Panc1 (cell line): ENCODE measurements at regions not wholly inside any gene's neighbourhood (a gene's known extent, or its start where the extent isn't known, plus 50 kb on each side); places are given as distances from the start of the nearest gene placed in this dataset.

Source experiments
- ATAC-seq: fragments of 200-7000 bp; cut with Tn5 transposase; 2 replicates; pipeline ENCODE4 v1.9.1; 2020; ENCODE audit warnings: mild to moderate bottlenecking, moderate library complexity
- BruUV-seq: library from RNA; stranded (reverse); fragments of 400-500 nt; replicated peaks from 2 replicates; lab custom pipeline; 2021; lab: Mats Ljungman, UMichigan
- CTCF ChIA-PET: fragments of 300-600 bp; sonication (Branson Sonifier 250); formaldehyde crosslinking; loops from one replicate; lab custom pipeline; 2022; ENCODE audit warnings: antibody characterized with exemption; lab: Charles Lee
- POLR2A ChIA-PET: fragments of 300-600 bp; sonication (Branson Sonifier 250); formaldehyde crosslinking; loops from one replicate; lab custom pipeline; 2022; ENCODE audit warnings: antibody characterized with exemption; lab: Charles Lee
- DNase-seq: peaks from one replicate; pipeline ENCODE4 v3.0.0-alpha.2; 2010; ENCODE audit warnings: low read depth, low spot score
- H3K27ac ChIP-seq: 2 replicates; pipeline ENCODE4 v1.5.1; 2011; ENCODE audit warnings: mild to moderate bottlenecking, low read length, inconsistent platforms
- H3K27me3 ChIP-seq: fragments of 200-500 bp; sonication (Bioruptor generic); 2 replicates; pipeline ENCODE4 v1.6.0; 2014; ENCODE audit warnings: low read length, inconsistent platforms; ENCODE audit not compliant: control insufficient read depth, insufficient read depth
- H3K36me3 ChIP-seq: fragments of 200-500 bp; sonication (Bioruptor generic); 2 replicates; pipeline ENCODE4 v1.5.1; 2014; ENCODE audit warnings: inconsistent platforms, mild to moderate bottlenecking, low read length, moderate library complexity; ENCODE audit not compliant: control insufficient read depth, insufficient read depth
- H3K4me1 ChIP-seq: 2 replicates; pipeline ENCODE4 v1.5.1; 2011; ENCODE audit warnings: inconsistent platforms, mild to moderate bottlenecking, low read length, moderate library complexity; ENCODE audit not compliant: control insufficient read depth, insufficient read depth
- H3K4me3 ChIP-seq, 2 experiments: 2 replicates each; pipeline ENCODE4 v1.5.1; 2011 to 2012; ENCODE audit warnings: low read depth in 2 of 2, low read length in 2 of 2, mild to moderate bottlenecking in 2 of 2, inconsistent platforms in 1 of 2, moderate library complexity in 1 of 2
- H3K9me3 ChIP-seq: fragments of 200-500 bp; sonication (Bioruptor generic); 2 replicates; pipeline ENCODE4 v1.5.1; 2014; ENCODE audit warnings: low read depth, mild to moderate bottlenecking, inconsistent platforms, low read length, moderate library complexity; ENCODE audit not compliant: control insufficient read depth, insufficient read depth
- CTCF ChIP-seq: fragments of 450-650 bp; IDR thresholded peaks from 2 replicates; pipeline ENCODE4 v1.5.1; 2017; ENCODE audit warnings: mild to moderate bottlenecking
- POLR2AphosphoS5 ChIP-seq: IDR thresholded peaks from 2 replicates; pipeline ENCODE4 v1.6.1; 2012; ENCODE audit warnings: mild to moderate bottlenecking, low read depth, low read length, moderate library complexity
- REST ChIP-seq, 2 experiments: IDR thresholded peaks; 2 replicates each; pipeline ENCODE4 v1.6.1; 2011 to 2012; ENCODE audit warnings: low read depth in 2 of 2, control low read depth in 1 of 2, low read length in 1 of 2, mild to moderate bottlenecking in 1 of 2, moderate library complexity in 1 of 2; ENCODE audit not compliant: insufficient read depth in 1 of 2
- SIN3A ChIP-seq: IDR thresholded peaks from 2 replicates; pipeline ENCODE4 v1.6.1; 2012; ENCODE audit warnings: low read depth, mild to moderate bottlenecking, low read length, moderate library complexity, borderline replicate concordance; ENCODE audit not compliant: insufficient read depth
- TCF7L2 ChIP-seq: IDR thresholded peaks from 2 replicates; pipeline ENCODE4 v1.6.1; 2011; ENCODE audit warnings: mild to moderate bottlenecking, low read depth, low read length, inconsistent platforms
- in situ Hi-C: cut with HindIII; loops from 2 replicates; pipeline ENCODE4 v1.10.0; 2016; ENCODE audit warnings: low sequenced_read_pairs, low pct_unique_long_range_greater_than_20kb
- intact Hi-C: fragments of 100-400 bp; cut with micrococcal nuclease; formaldehyde crosslinking; loops from one replicate; pipeline ENCODE4 v1.10.0; 2022; ENCODE audit not compliant: unreplicated experiment

DNA sequence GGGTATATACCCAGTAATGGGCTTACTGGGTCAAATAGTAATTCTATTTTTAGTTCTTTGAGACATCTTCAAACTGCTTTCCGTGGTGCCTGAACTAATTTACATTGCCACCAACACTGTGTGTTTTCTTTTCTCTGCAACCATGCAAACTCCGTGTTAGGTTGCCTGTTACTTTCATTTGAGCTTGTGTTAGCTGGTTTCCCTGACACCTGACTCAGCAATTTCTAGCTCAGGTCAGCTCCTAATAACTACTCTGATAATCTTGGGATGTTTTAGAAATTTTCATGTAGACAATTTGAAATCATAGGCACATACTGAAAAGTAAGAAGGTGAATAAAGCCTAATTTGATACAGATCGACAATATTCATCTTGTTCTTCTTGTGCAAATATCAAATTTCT lies 132.3 kb downstream of the ADCYAP1 start:
- Histone ChIP-seq H3K9me3 (no peaks in the 10 kb centered on the region), H3K27ac (no peak overlapping the region), H3K4me3 (no peak overlapping the region), H3K27me3 (no peaks in the 10 kb centered on the region), H3K4me1 (no peaks in the 10 kb centered on the region), H3K36me3 (no peaks in the 10 kb centered on the region)
- ChIA-PET POLR2A (no interaction called here), CTCF (no interaction called here)
- intact Hi-C loops (no loop called here), in situ Hi-C loops (no loop called here)
- DNase-seq: no peak
- ATAC-seq: no peak
- TF ChIP-seq CTCF (no peak), POLR2AphosphoS5 (no peak), SIN3A (no peak), REST (IDR thresholded peaks at IDR 0.05; ENCODE audit: insufficient read depth in 1 of 2, low read depth in 2 of 2, low read length in 1 of 2) (no peak), TCF7L2 (no peak)
- BruUV-seq: no TSS peak

GRCh38 chr18:1037776-1038175 lies 133.1 kb downstream of the ADCYAP1 start:
- ChIA-PET POLR2A (no interaction called here), CTCF (no interaction called here)
- ATAC-seq (no peak), DNase-seq (no peak)
- Histone ChIP-seq H3K9me3 (no peaks in the 10 kb centered on the region), H3K4me1 (no peaks in the 10 kb centered on the region), H3K4me3 (no peak overlapping the region), H3K27me3 (no peaks in the 10 kb centered on the region), H3K36me3 (no peaks in the 10 kb centered on the region), H3K27ac (no peak overlapping the region)
- BruUV-seq: no TSS peak
- in situ Hi-C loops: no loop called here
- TF ChIP-seq REST (IDR thresholded peaks at IDR 0.05; ENCODE audit: insufficient read depth in 1 of 2, low read depth in 2 of 2, low read length in 1 of 2) (no peak), SIN3A (no peak), POLR2AphosphoS5 (no peak), TCF7L2 (no peak), CTCF (no peak)
- intact Hi-C loops: no loop called here
